Posterior vena cava (tissue), 2 donors: ENCODE measurements at regions not wholly inside any gene's neighbourhood (a gene's known extent, or its start where the extent isn't known, plus 50 kb on each side); places are given as distances from the start of the nearest gene placed in this dataset.
A peak's percentile ranks its signal among the peaks of the same experiment; 100 is the strongest.
"Not testable (repeated sequence)": the region's sequence is repeated elsewhere in the genome, so short reads cannot be mapped to it uniquely, and the experiment has no call there.

Source experiments
- DNase-seq: peaks from one replicate; pipeline ENCODE4 v3.0.0-alpha.2; 2020; ENCODE audit warnings: low spot score
- intact Hi-C, 2 donors: fragments of 100-400 bp; cut with DNase I; formaldehyde crosslinking; loops; one replicate each; pipeline versions ENCODE4 v1.14.1 to v1.14.2; 2022 to 2023
- donor health status: DM: yes; HTN: yes; CAD: no.
- donor health status: DM: yes; HTN: yes; CAD: no.

DNA sequence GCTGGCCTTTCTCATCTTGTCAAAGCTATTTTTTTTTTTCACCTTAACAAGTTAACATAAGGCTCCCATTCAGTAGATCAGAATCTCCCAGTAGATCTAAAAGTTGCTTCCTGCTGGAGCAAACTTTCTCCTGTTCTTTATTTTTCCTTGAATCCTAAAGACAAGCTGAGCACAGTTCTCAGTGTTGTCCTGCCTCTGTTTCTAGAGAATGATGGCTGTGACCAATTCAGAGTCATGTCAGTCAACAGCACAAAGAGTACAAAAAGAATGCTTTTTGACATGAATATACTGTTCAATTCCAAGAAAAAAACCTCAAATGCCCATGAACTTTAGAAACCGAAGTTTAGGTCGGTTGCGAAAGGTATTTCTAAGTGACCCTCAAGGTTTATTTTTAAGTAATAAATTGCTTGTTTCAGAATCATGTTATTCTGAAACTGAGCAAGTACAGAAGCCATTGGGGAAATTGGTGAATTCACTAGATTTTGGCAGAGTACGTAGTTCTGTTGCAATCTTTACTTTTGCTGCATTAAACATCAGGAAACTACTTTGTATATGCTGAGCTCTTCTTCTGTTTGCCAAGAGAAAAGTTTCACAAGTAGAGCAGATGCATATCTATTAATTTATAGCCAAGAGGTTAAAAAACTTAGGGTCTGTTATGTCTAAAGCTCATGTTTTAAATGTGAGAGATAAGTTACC lies 161.7 kb upstream of the RPS23 start:
- intact Hi-C loops, result no loop called here

DNA sequence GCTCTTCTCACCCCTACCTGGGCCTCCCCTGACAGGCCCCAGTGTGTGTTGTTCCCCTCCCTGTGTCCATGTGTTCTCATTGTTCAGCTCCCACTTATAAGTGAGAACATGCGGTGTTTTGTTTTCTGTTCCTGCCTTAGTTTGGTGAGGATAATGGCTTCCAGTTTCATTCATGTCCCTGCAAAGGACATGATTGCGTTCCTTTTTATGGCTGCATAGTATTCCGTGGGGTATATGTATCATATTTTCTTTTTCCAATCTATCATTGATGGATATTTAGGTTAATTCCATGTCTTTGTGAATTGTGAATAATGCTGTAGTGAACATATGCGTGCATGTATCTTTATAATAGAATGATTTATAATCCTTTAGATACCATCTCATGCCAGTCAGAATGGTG lies 159.4 kb upstream of the RPS23 start:
- DNase-seq, intact Hi-C loops: not testable (repeated sequence)

More for the DNA sequence above, 161.7 kb upstream of the RPS23 start:
- no peak for DNase-seq

DNA sequence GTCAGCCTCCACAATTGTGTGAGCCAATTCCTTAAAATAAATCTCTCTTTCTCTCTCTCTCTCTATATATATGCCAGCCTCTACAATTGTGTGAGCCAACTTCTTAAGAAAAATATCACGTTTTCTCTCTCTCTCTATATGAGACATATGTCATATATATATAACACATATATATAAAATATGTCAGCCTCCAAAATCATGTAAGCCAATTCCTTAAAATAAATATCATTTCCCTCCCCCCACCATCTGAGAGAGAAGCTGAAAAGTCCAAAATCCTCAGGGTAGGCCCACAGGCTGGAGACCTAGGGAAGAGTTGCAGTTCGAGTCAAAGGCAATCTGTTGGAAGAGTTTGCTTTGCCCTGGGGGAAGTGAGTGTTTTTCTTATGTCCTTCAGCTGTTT lies 158.1 kb upstream of the RPS23 start:
- intact Hi-C loops, result no loop called here
- no peak for DNase-seq

DNA sequence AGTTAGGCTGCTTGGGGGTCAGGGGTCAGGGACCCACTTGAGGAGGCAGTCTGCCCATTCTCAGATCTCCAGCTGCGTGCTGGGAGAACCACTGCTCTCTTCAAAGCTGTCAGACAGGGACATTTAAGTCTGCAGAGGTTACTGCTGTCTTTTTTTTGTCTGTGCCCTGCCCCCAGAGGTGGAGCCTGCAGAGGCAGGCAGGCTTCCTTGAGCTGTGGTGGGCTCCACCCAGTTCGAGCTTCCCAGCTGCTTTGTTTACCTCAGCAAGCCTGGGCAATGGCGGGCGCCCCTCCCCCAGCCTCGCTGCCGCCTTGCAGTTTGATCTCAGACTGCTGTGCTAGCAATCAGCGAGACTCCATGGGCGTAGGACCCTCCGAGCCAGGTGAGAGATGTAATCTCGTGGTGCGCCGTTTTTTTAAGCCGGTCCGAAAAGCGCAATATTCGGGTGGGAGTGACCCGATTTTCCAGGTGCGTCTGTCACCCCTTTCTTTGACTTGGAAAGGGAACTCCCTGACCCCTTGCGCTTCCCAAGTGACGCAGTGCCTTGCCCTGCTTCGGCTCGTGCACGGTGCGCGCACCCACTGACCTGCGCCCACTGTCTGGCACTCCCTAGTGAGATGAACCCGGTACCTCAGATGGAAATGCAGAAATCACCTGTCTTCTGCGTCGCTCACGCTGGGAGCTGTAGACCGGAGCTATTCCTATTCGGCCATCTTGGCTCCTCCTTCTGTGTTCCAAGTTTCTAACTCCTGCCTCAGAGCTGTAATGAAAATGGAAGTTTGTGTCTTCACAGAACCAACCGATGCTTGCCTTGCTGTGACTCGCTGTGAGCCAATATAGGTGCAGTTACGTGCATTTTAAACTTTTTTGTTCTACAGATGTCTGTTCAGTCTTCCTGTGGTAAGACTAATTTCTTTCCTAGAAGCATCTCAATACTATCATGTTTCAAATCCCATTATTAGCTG lies 156.8 kb upstream of the RPS23 start:
- intact Hi-C loops, result not testable (repeated sequence)

DNA sequence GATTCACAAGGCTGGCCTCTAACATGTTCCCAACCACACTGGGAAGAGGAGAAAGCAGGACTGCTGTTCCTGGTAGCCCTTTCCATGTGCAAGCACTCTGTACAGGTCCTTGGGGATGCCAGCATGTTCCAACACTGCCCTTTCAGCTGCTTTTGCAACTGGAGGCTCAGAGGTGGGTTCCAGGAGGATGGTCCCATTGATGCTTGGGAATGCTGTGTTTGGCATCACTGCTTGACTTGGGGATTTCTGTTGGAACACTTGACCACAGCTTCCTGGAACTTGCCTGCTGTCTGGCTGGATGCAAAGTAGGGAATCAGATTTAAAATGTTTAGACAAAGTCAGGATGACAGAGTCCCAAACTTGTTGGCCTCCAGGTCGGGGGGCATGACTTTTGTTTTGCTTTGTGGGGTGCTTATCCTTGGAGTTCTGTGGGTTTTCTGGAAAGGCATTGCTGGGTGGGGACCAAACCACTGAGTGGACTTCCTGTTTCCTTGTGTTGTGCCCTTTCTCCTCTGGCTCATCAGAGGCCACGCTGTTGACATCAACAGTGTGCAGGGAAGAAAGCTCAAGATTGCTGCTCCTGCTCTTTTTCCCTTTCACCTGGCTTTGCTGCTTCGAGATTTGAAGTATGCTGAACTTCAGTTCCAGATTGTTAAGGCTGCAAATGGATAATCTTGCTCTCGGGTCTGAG lies 148.5 kb upstream of the RPS23 start:
- intact Hi-C loops, result no loop called here
- peak; percentile 80 for DNase-seq

More for the DNA sequence above, 156.8 kb upstream of the RPS23 start:
- DNase-seq, result not testable (repeated sequence)

DNA sequence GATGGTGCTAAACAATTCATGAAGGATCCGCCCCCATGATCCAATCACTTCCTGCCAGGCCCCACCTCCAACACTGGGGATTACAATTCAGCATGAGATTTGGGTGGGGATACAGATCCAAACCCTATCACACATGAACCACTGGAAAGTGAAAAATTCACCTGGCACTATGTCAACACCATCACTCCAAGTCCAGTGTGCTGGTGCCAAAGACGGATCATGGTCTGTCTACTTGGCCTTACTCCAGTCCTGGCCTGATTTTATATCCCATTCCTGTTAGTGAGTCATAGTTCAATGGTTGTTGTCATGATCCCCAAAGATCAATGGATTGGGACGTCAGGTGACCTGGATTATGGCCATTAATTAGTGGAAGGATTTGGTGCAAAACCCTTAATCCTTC lies 147.4 kb upstream of the RPS23 start:
- DNase-seq, result peak; percentile 81
- intact Hi-C loops, result no loop called here

DNA sequence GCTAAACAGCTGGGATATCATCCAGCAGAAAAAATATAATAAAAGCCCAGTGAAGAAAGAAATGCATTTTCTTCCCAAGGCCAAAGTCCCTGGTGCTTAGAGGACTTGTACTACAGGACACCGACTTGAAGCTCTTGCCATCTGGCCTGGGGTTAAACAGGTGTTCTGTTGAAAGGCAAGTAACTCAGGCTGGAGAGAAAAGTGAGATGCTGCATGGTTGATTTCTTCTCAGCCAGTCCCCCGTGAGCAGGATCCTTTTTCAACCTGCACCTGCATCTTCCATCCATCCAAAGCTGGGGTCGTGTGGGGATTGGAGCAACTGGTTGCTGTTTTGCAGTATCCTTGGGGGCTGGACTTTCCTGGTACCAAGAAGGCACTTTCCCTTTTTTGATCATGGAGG lies 146.1 kb upstream of the RPS23 start:
- DNase-seq, result no peak
- intact Hi-C loops, result no loop called here

DNA sequence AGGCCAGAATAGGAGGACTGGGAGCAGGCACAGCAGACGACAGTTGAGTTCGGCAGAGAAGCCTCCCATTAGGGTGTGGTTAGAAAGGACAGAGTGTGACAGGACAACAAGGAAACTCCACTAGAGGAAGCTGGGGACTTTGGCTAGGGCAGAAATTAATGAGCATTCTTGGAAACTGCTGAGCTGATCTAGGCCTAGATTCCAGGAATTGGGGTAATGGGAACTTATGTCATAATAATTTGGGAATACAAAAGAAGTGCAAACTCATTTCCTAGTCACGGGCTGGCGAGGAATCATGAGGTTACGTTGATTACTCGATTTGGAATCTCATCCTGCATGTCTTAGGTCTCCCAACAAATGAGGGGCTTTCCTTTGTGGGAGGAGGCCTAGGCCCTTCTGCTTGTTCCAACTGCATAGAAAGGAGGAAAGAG lies 144.6 kb upstream of the RPS23 start:
- DNase-seq, result peak; percentile 86
- intact Hi-C loops, result no loop called here

DNA sequence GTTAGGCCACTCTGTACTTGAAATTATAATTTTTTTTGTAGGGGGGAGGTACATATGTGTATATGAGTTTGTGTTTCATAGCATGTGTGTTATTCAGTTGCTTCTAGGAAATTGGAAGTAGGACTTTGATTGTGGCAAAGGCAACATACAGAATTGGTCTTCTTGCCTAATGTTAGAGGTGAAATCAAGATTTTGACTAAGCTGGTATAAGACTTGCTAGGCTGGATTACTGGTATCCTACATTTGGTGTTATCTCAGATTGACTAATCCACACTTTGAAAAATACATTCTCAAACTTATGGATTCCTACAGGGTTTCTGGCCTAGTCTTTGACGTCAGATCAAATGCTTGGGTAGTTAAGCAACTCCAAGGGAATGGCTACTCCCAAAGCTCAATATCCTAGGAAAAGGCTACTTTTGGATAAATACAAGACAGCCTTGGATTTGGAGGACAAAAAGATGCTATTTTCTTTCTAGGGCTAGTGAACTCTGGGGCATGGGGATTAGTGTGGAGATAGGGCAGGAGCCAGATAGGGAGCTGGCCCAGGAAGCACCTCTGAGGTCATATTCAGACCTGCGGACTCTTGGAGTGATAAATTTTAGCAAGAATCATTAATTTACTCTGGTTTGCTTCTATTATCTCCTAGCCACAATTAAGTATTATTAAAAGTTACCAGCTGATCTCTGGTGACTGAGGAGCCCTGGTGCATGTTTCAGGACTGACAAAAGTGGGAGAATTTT lies 144.0 kb upstream of the RPS23 start:
- intact Hi-C loops, result no loop called here

DNA sequence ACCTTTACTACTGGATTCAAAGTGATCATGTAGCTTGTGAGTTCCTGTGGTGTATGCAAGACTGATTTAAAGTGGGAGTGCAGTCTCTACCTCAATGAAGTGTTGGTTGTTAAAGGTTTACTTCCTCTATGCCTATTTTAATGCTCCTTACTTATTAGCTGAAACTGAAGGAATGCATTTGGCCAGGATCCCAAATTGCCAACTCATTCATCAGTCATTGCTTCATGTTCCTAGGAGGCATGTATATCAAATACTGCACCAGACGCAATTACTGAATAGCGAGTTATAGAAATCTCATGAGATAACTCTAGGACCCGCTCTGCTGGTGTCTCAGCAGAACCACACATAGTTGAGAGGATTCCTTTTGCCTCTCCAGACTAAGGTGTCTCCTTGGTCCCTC lies 143.0 kb upstream of the RPS23 start:
- intact Hi-C loops, result no loop called here
- no peak for DNase-seq

More for the DNA sequence above, 144.0 kb upstream of the RPS23 start:
- DNase-seq, result no peak

DNA sequence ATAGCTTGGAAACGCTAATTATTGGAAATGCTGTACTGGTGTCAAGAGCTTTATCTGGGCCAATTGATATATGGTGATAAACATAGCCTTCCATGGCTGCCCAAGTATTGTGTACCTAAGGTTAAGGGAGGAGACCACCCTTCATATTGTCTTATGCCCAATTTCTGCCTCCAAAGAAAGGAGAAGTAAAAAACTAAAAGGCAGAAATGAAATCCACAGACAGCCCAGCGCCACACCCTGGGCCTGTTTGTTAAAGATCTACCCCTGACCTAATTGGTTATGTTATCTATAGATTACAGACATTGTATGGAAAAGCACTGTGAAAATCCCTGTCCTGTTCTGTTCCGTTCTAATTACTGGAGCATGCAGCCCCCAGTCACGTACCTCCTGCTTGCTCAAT lies 142.4 kb upstream of the RPS23 start:
- DNase-seq, result not testable (repeated sequence)

DNA sequence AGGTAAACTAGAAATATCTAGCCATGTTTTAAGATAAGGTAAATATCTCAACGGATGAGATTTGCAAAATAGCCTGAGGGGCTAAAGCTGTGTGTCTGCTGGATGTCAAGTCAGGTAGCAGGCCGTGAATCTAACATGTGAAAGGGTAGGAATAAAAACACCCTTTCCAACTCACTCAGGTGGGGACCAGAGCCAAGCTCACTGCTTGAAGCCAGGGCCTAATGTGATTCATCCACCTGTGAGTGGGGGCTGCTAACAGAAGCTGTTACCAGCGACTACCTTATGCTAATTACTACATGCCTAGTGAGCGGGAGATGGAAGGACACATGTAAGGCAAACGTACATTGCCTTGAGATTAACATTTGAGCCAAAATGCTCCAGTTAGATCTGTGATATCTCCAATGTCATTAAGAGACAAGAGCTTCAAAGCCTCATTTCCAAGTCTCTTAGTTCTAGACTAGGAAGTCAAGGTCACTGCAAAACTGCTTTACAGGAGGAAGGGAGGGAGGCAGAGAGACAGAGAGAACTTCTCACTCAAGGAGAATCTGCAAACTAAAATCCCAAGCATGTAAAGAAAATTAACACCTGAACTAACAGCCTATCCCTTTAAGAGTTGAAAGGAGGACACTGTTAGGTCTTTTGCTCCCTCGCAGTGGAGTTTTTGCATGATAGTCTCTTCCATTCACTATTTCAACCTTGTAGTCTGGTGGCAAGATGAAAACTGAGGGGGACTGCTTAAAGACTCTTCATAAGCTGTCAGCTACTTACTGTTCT lies 141.6 kb upstream of the RPS23 start:
- no peak for DNase-seq
- intact Hi-C loops, result no loop called here

More for the DNA sequence above, 142.4 kb upstream of the RPS23 start:
- intact Hi-C loops, result not testable (repeated sequence)

DNA sequence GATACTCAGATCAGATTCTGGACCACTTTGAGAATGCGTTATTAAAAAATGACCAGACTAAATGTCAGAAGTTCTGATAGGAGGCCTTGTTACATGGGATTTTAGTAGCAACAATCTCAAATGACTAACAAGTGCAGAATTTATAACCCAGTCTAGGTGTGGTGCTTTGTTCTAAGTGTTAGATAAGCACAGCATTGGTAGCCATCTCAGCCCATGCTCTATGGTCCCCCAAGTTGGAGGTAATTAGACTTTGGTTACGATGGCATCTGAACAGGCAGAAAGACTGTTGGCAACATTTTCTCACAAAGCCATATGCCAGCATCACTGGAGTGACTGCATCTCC lies 140.4 kb upstream of the RPS23 start:
- intact Hi-C loops, result no loop called here
- no peak for DNase-seq

DNA sequence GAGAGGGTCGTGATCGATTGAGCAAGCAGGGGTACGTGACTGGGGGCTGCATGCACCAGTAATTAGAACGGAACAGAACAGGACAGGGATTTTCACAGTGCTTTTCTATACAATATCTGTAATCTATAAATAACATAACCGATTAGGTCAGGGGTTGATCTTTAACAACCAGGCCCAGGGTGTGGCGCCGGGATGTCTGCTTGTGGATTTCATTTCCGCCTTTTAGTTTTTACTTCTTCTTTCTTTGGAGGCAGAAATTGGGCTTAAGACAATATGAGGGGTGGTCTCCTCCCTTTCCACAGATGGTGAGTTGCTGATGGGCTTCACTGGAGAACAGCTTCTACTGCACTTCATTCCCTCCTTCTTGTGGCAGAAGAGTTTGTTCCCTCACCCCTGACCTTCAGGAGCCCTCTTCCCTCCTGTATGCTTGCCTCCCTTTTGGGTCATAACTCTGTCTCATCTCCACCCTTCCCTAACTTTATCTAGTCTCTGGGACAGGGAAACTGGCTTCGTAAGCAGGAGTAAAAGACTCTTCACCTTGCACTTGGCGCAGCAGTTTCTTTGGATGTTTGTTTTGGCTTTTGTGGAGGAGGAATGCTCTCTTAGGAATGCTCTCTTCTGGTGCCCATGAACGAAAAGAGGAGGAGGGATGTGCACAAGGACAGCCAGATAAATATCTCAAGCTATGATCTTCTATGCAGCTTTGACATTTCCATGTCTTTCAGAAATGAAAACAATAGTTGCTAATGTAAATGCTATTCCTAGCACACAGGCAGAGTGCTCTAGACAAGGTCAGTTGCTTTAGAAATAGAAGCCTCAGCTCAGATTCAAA lies 139.8 kb upstream of the RPS23 start:
- intact Hi-C loops, result no loop called here
- no peak for DNase-seq

DNA sequence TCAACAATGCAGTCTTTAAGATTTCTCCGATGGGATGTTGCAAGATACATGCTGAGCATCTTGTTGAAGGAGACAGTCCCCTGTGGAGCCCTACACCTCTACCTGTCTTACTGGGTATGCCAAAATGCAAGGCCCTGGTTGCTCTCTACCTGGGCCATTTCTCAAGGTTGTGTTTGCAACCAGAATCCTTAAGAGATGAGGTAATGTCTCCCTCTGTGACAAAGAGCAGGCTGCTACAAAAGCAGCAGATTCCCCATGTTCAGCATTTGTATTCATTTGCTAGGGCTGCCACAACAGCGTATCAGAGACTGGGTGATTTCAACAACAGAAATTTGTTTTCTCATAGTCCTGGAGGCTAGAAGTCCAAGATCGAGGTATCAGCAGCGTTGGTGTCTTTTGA lies 138.4 kb upstream of the RPS23 start:
- DNase-seq, result no peak
- intact Hi-C loops, result no loop called here

DNA sequence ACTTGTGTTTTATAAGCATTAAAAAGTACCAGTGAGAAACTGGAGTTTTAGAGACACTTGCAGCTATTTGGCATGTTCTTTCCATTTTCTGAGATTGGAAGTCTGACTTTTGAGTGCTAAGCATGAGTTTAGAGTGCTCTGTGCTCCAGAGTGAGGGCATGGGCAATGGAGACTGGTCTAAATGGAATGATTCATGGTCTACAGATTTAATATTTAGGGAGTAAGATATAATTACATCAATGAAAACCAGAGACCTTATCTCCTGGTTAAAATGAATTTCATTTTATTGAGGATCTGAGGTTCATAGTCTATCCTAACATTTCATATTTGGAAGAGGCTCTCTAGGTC lies 135.9 kb upstream of the RPS23 start:
- no peak for DNase-seq
- intact Hi-C loops, result no loop called here

DNA sequence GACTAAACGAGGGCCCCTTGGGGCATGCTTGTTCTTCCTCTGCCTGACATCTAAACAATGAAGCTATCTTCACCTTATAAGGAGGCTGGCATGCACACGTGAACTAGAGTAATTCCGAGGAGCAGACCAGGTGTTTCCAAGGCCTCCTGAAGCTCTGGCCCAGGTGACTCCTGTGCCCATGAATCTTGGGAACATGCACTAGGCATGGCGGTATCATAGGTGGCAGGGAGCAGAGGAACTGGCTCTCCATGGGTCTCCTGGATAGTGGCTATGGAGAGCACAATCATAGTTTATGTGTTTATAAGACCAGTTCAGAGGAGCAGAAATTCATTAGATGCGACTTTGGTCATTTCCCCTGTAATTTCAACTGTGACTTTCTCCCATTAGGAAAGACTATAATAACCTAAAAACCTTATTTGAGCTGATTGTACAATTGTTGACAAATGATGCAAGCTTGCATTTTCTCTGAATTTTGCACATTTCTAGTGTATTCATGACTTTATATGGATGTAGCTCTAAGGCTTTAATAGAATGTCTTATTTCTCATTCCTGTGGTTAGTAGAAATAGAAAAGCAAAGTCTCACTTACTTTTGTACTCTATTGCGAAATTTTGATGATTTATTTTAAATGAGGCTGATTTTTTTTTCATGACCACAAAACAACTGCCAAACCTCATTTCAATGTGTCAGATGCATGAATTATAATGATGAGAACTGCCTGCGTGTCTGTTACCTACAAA lies 135.3 kb upstream of the RPS23 start:
- no peak for DNase-seq
- intact Hi-C loops, result no loop called here
